ENCODE measurements at regions not wholly inside any gene's neighbourhood (a gene's known extent, or its start where the extent isn't known, plus 50 kb on each side); places are given as distances from the start of the nearest gene placed in this dataset.

DNA sequence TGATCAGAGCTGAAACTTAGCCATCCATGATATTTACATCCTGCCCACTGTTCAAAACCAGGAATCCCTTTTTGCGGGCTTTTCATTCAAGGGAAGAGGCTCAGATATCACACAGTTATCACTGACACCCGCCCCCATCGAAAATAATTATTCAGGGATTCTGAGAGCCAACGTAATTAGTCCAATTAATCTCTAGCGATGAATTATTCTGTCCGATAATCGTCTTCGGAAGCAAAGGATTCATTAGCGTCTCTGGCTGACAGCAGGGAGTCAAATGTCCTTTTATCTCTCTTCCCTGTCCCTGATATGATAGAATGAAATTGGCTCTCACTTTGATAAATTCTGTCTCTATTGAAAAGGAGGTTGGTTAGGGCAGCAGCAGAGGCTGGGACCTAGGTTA, 140.4 kb upstream of the IPO9 start:
- Histone ChIP-seq H3F3A (replicated peaks; ENCODE audit: insufficient read depth) (peaks cover 35% of the 10 kb centered on the region), H3K4me3 (ENCODE audit: low read depth in 2 of 2, low read length in 1 of 2) (no peak overlapping the region), H3K9me3 (no peaks in the 10 kb centered on the region), H3K79me2 (ENCODE audit: insufficient read depth) (peaks cover 95% of the 10 kb centered on the region), H3K4me1 (ENCODE audit: control insufficient read depth in 1 of 2, insufficient read depth in 2 of 2, low read depth in 1 of 2, low read length in 1 of 2) (peaks cover 32 to 39% of the 10 kb centered on the region in 2 experiments), H3K4me2 (no peak overlapping the region), H4K20me1 (ENCODE audit: insufficient read depth) (peaks cover 96% of the 10 kb centered on the region), H2AFZ (ENCODE audit: low read depth) (no peak overlapping the region), H3K9me2 (no peaks in the 10 kb centered on the region), H3K27ac (ENCODE audit: low read depth in 2 of 2, low read length in 1 of 2) (no peak overlapping the region), H3K36me3 (replicated peaks in 1 of 2; ENCODE audit: control insufficient read depth in 1 of 2, insufficient read depth in 2 of 2, low read length in 1 of 2) (peaks cover 5 to 42% of the 10 kb centered on the region in 2 experiments), H3K27me3 (ENCODE audit: insufficient read depth) (no peaks in the 10 kb centered on the region), H3K9ac (no peak overlapping the region)
- 93% methylated on average over 9 of the region's 9 CpGs for WGBS (ENCODE audit: low lambda C conversion rate)
- no peak for DNase-seq
- ChIA-PET CTCF (no interaction called here), POLR2A (no interaction called here)
- TF ChIP-seq EP300 (IDR thresholded peaks at IDR 0.05; ENCODE audit: borderline replicate concordance in 1 of 2, low read depth in 1 of 2, low read length in 1 of 2) (no peak), RXRA (IDR thresholded peaks at IDR 0.05; ENCODE audit: borderline replicate concordance, low read depth) (no peak), ZBTB33 (IDR thresholded peaks at IDR 0.05; ENCODE audit: borderline replicate concordance, low read depth) (no peak), RAD21 (IDR thresholded peaks at IDR 0.05; ENCODE audit: low read length) (no peak), TCF12 (IDR thresholded peaks at IDR 0.05) (no peak), FOXM1 (IDR thresholded peaks at IDR 0.05; ENCODE audit: low read depth) (no peak), YY1 (IDR thresholded peaks at IDR 0.05; ENCODE audit: low read depth) (no peak), FOSL2 (IDR thresholded peaks at IDR 0.05; ENCODE audit: borderline replicate concordance, low read depth) (no peak), RCOR1 (IDR thresholded peaks at IDR 0.05; ENCODE audit: low read length) (no peak), NFIC (IDR thresholded peaks at IDR 0.05; ENCODE audit: borderline replicate concordance) (no peak), PBX3 (IDR thresholded peaks at IDR 0.05) (no peak)

DNA sequence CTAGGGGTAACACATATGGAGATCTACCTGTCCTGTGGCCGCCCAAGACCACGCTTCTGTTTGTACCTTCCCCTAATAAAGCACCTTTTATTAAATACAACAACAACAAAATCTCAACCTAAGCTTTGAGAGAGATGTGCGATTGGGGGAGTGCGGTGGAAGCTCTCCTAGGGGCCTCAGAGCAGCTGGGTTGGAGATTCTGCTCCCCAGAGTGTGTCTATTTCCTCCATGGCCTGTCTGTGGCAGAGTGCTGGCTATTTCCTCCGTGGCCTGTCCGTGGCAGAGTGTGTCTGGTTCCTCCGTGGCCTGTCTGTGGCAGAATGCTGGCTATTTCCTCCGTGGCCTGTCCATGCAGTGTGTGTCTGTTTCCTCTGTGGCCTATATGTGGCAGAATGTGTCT, 139.3 kb upstream of the IPO9 start:
- CTCF ChIA-PET = interaction anchor here (0.5 to 1.0 kb wide), 3 partner anchors 42 to 130 kb away, joined by 3 read pairs; no protein-coding TSS in a partner anchor
- no peak overlapping the region for H3K4me3 ChIP-seq (ENCODE audit: low read depth in 2 of 2, low read length in 1 of 2)
- H3K9me2 ChIP-seq = no peaks in the 10 kb centered on the region
- TF ChIP-seq, protein P1, sequence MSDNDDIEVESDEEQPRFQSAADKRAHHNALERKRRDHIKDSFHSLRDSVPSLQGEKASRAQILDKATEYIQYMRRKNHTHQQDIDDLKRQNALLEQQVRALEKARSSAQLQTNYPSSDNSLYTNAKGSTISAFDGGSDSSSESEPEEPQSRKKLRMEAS (IDR thresholded peaks at IDR 0.05; ENCODE audit: low read depth) = no peak
- TF ChIP-seq FOXM1 (IDR thresholded peaks at IDR 0.05; ENCODE audit: low read depth) (no peak), CTCF (IDR thresholded peaks at IDR 0.05) (no peak), MEF2A (IDR thresholded peaks at IDR 0.05; ENCODE audit: borderline replicate concordance, low read depth) (no peak), RCOR1 (IDR thresholded peaks at IDR 0.05; ENCODE audit: low read length) (no peak), FOXJ3 (CRISPR knock-in tag; IDR thresholded peaks at IDR 0.05) (no peak), POLR2AphosphoS5 (IDR thresholded peaks at IDR 0.05; ENCODE audit: low read depth, low read length) (no peak), SMC3 (IDR thresholded peaks at IDR 0.05; ENCODE audit: low read depth, low read length) (no peak), ELF1 (IDR thresholded peaks at IDR 0.05) (no peak), RXRA (IDR thresholded peaks at IDR 0.05; ENCODE audit: borderline replicate concordance, low read depth) (no peak), GATA2 (CRISPR knock-in tag; IDR thresholded peaks at IDR 0.05) (no peak), RFX5 (IDR thresholded peaks at IDR 0.05; ENCODE audit: low read length) (no peak), GABPA (IDR thresholded peaks at IDR 0.05; ENCODE audit: low read depth) (no peak), REST (IDR thresholded peaks at IDR 0.05; ENCODE audit: low read depth, low read length) (no peak)
- H3K9me3 ChIP-seq = no peaks in the 10 kb centered on the region
- H4K20me1 ChIP-seq (ENCODE audit: insufficient read depth) = peaks cover 96% of the 10 kb centered on the region
- no peak for DNase-seq
- H2AFZ ChIP-seq (ENCODE audit: low read depth) = no peak overlapping the region
- peaks cover 42 to 50% of the 10 kb centered on the region in 2 experiments for H3K4me1 ChIP-seq (ENCODE audit: control insufficient read depth in 1 of 2, insufficient read depth in 2 of 2, low read depth in 1 of 2, low read length in 1 of 2)
- POLR2A ChIA-PET = no interaction called here
- peaks cover 47% of the 10 kb centered on the region for H3F3A ChIP-seq (replicated peaks; ENCODE audit: insufficient read depth)
- H3K27ac ChIP-seq (ENCODE audit: low read depth in 2 of 2, low read length in 1 of 2) = 0 out of 4 replicates have a peak overlapping the region, but pooled peaks of 1 of the 2 experiments have one; percentile 6
- H3K79me2 ChIP-seq (ENCODE audit: insufficient read depth) = peaks cover 95% of the 10 kb centered on the region
- no peaks in the 10 kb centered on the region for H3K27me3 ChIP-seq (ENCODE audit: insufficient read depth)
- no peak overlapping the region for H3K4me2 ChIP-seq
- WGBS (ENCODE audit: low lambda C conversion rate) = 99% methylated on average over 5 of the region's 8 CpGs
- no peak overlapping the region for H3K9ac ChIP-seq
- peaks cover 5 to 37% of the 10 kb centered on the region in 2 experiments for H3K36me3 ChIP-seq (replicated peaks in 1 of 2; ENCODE audit: control insufficient read depth in 1 of 2, insufficient read depth in 2 of 2, low read length in 1 of 2)
